Ascending aorta (tissue), 2 donors: ENCODE measurements at regions not wholly inside any gene's neighbourhood (a gene's known extent, or its start where the extent isn't known, plus 50 kb on each side); places are given as distances from the start of the nearest gene placed in this dataset.

Experiments used
- DNase-seq, 2 donors: peaks; one replicate each; pipeline ENCODE4 v3.0.0-alpha.2; 2019; ENCODE audit warnings: low spot score in 2 of 2
- H3K27ac ChIP-seq, 2 donors: fragments of 200-600 bp; sonication (generic); one replicate each; pipeline ENCODE4 v1.5.1; 2016 to 2017; ENCODE audit warnings: mild to moderate bottlenecking in 1 of 2
- H3K27me3 ChIP-seq: fragments of 200-600 bp; sonication (generic); one replicate; pipeline ENCODE4 v1.5.1; 2017
- H3K36me3 ChIP-seq, 2 donors: fragments of 200-600 bp; sonication (generic); one replicate each; pipeline ENCODE4 v1.5.1; 2016
- H3K4me1 ChIP-seq, 2 donors: fragments of 200-600 bp; sonication (generic); one replicate each; pipeline ENCODE4 v1.5.1; 2016 to 2017; ENCODE audit warnings: mild to moderate bottlenecking in 1 of 2
- H3K4me3 ChIP-seq, 2 donors: fragments of 200-600 bp; sonication (generic); one replicate each; pipeline ENCODE4 v1.5.1; 2016 to 2017; ENCODE audit warnings: mild to moderate bottlenecking in 1 of 2
- H3K9me3 ChIP-seq, 2 donors: fragments of 200-600 bp; sonication (generic); one replicate each; pipeline ENCODE4 v1.5.1; 2016
- intact Hi-C: fragments of 100-400 bp; cut with DNase I; formaldehyde crosslinking; loops from one replicate; pipeline ENCODE4 v1.15.1; 2023
- TF ChIP-seq, protein P1 (sequence below), 3 experiments: fragments of 200-600 bp in 2 of 3; fragments of 450-650 bp in 1 of 3; sonication (generic) in 2 of 3; IDR thresholded peaks; one replicate each; pipeline ENCODE4 v1.5.1; 2016 to 2019; ENCODE audit warnings: antibody characterized with exemption in 3 of 3, mild to moderate bottlenecking in 1 of 3, moderate library complexity in 1 of 3

DNA sequence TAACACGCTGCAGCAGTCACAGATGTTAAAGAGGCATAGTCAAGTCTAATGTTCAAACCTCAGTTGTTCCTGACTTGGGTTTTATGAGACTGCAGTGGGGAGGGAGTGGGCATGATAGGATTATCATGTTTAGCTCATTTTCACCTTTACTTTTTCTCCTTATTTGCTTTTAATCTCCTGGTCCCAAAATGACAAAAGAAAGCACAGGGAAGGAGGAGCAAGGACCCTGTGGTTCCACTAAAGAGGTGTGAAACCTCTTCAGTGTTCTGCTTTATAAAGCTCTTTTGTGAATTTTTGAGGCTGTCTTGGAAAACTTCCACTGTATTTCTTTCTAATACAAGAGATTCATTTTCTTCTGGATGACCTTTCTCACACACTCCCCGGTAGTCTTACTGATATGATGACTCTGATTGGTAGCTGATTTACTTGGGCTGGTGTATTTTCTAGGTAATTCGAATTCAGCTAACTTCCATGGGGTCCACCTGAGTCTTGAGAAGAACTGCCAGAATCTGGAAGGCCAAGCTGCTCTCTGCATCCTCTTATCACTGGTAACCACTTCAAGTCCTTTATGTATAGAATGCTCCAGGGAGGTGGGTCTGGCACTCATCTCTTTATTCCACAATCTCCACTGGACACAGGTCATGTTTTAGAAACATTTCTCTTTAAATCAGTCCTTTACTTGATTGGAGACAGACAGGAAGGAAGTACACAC lies 1364.4 kb upstream of the CDH9 start:
- H3K27ac ChIP-seq = no peak overlapping the region
- TF ChIP-seq, protein P1, sequence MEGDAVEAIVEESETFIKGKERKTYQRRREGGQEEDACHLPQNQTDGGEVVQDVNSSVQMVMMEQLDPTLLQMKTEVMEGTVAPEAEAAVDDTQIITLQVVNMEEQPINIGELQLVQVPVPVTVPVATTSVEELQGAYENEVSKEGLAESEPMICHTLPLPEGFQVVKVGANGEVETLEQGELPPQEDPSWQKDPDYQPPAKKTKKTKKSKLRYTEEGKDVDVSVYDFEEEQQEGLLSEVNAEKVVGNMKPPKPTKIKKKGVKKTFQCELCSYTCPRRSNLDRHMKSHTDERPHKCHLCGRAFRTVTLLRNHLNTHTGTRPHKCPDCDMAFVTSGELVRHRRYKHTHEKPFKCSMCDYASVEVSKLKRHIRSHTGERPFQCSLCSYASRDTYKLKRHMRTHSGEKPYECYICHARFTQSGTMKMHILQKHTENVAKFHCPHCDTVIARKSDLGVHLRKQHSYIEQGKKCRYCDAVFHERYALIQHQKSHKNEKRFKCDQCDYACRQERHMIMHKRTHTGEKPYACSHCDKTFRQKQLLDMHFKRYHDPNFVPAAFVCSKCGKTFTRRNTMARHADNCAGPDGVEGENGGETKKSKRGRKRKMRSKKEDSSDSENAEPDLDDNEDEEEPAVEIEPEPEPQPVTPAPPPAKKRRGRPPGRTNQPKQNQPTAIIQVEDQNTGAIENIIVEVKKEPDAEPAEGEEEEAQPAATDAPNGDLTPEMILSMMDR (IDR thresholded peaks at IDR 0.05) = no peak

DNA sequence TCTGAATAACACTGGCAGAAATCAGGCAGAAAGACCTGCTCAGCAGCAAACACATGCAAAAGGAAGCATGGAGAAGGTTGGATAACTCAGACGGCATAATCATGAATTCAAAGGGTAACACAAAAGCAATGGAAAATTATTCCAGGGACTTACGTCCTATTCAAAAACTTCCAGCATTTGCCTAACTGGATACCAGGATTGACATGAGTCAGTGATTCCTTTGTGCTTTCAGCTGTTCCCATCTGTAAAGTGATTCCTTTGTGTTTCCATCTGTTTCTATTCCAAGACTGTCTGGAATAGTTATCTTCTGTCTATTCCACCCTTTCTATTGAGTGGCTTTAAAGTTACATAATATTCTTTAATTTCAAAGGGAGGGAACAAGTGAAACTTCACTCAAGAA lies 1361.7 kb upstream of the CDH9 start:
- no peak overlapping the region for H3K27ac ChIP-seq
- H3K4me3 ChIP-seq = no peak overlapping the region

More for the DNA sequence above, 1364.4 kb upstream of the CDH9 start:
- DNase-seq = no peak
- no peaks in the 10 kb centered on the region for H3K36me3 ChIP-seq
- H3K27me3 ChIP-seq = no peaks in the 10 kb centered on the region
- intact Hi-C loops = no loop called here
- H3K4me3 ChIP-seq = no peak overlapping the region
- H3K9me3 ChIP-seq = no peaks in the 10 kb centered on the region
- no peaks in the 10 kb centered on the region for H3K4me1 ChIP-seq

DNA sequence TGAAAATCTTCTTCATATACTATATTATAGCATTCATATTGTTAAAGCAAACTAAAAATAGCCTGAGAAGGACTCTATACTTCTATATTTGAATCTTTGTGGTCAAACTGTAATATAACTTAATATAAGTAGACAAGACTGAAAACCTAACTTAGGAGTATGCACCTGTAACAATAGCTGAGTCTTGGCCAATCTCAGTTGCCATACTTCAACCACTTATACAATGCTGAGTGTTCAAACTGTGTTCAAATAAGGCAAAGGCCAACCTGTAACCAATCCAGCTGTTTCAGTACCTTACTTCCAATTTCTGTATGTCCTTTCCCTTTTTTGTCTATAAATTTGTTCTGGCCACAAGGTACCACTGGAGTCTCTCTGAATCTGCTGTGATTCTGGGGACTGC lies 1360.8 kb upstream of the CDH9 start:
- no peak overlapping the region for H3K27ac ChIP-seq
- no peaks in the 10 kb centered on the region for H3K27me3 ChIP-seq
- intact Hi-C loops = no loop called here
- no peak for DNase-seq
- TF ChIP-seq, protein P1 (IDR thresholded peaks at IDR 0.05) = no peak
- no peaks in the 10 kb centered on the region for H3K4me1 ChIP-seq
- H3K36me3 ChIP-seq = no peaks in the 10 kb centered on the region
- no peak overlapping the region for H3K4me3 ChIP-seq
- no peaks in the 10 kb centered on the region for H3K9me3 ChIP-seq

More for the DNA sequence above, 1361.7 kb upstream of the CDH9 start:
- H3K36me3 ChIP-seq = no peaks in the 10 kb centered on the region
- H3K4me1 ChIP-seq = no peaks in the 10 kb centered on the region
- H3K9me3 ChIP-seq = no peaks in the 10 kb centered on the region
- intact Hi-C loops = no loop called here
- DNase-seq = no peak
- no peaks in the 10 kb centered on the region for H3K27me3 ChIP-seq
- TF ChIP-seq, protein P1 (IDR thresholded peaks at IDR 0.05) = no peak

DNA sequence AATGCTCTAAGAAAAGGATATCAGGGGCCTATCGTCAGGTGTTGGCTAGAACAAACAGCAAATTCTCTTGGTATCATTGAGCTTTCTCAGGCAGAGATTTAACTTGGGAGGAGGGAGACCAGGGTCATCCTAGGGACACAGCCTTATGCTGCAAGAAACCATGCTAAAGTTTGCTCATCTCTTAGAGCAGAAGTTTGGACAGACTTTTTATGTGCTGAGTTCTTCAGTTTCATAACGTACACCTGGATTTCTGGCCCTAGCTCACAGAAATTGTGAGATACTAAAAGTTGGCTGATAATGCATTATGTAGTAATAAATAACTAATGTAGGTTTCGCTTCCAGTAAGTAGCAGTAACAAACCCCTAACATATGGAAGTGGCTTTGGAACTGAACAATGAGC lies 1359.8 kb upstream of the CDH9 start:
- no peaks in the 10 kb centered on the region for H3K9me3 ChIP-seq
- TF ChIP-seq, protein P1 (IDR thresholded peaks at IDR 0.05) = no peak
- H3K36me3 ChIP-seq = no peaks in the 10 kb centered on the region
- no peak overlapping the region for H3K27ac ChIP-seq
- H3K4me1 ChIP-seq = no peaks in the 10 kb centered on the region
- DNase-seq = no peak
- H3K4me3 ChIP-seq = no peak overlapping the region
- H3K27me3 ChIP-seq = no peaks in the 10 kb centered on the region
- intact Hi-C loops = no loop called here

DNA sequence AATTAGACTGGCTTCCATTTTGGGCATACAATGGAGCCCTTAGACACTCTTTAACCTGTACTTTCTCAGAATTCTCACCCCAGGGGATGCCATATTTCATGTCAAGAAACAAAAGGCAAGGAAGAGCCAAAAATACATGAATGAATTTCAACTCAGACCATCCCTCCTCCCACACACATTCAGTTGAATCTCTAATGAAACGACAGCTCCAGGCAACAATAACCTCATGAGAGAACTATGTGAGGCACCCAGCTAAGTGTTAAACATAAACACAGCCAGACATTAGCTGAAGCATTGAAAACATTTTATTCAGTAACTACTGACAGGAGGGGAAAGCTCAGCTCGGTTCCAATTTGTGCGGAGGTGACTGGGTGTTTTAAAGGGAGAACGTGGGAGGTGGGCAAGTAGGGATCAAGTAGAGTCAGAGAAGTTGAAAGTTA lies 1359.1 kb upstream of the CDH9 start:
- H3K27ac ChIP-seq = no peak overlapping the region
- H3K9me3 ChIP-seq = no peaks in the 10 kb centered on the region
- intact Hi-C loops = no loop called here
- H3K4me1 ChIP-seq = no peaks in the 10 kb centered on the region
- no peak for DNase-seq
- H3K27me3 ChIP-seq = no peaks in the 10 kb centered on the region
- TF ChIP-seq, protein P1 (IDR thresholded peaks at IDR 0.05) = no peak
- no peaks in the 10 kb centered on the region for H3K36me3 ChIP-seq
- no peak overlapping the region for H3K4me3 ChIP-seq
